ENCODE measurements at regions not wholly inside any gene's neighbourhood (a gene's known extent, or its start where the extent isn't known, plus 50 kb on each side); places are given as distances from the start of the nearest gene placed in this dataset.
"Not testable (repeated sequence)": the region's sequence is repeated elsewhere in the genome, so short reads cannot be mapped to it uniquely, and the experiment has no call there.

GRCh38 chr1:55463814-55464475 lies 248.8 kb upstream of the USP24 start:
- DNase-seq = no peak

GRCh38 chr1:55457874-55458273 lies 242.7 kb upstream of the USP24 start:
- DNase-seq = no peak

- DNase-seq = no peak
These were observed 241.8 kb upstream of the USP24 start for GRCh38 chr1:55456971-55457370.

- no peak for DNase-seq
These were observed 233.1 kb upstream of the USP24 start for GRCh38 chr1:55448261-55448660.

- DNase-seq = no peak
These were observed 232.3 kb upstream of the USP24 start for GRCh38 chr1:55447488-55447887.

- DNase-seq = no peak
These were observed 231.2 kb upstream of the USP24 start for GRCh38 chr1:55446351-55446750.

GRCh38 chr1:55445416-55445815 lies 230.3 kb upstream of the USP24 start:
- DNase-seq = no peak

- DNase-seq = no peak
These were observed 229.5 kb upstream of the USP24 start for GRCh38 chr1:55444667-55445066.

GRCh38 chr1:55443175-55443915 lies 228.2 kb upstream of the USP24 start:
- DNase-seq = peak; percentile 4

- no peak for DNase-seq
These were observed 226.3 kb upstream of the USP24 start for GRCh38 chr1:55441489-55441888.

- no peak for DNase-seq
These were observed 222.5 kb upstream of the USP24 start for GRCh38 chr1:55437692-55438091.

- not testable (repeated sequence) for DNase-seq
These were observed 215.6 kb upstream of the USP24 start for GRCh38 chr1:55430720-55431119.

- DNase-seq = not testable (repeated sequence)
These were observed 215.0 kb upstream of the USP24 start for GRCh38 chr1:55430206-55430605.

GRCh38 chr1:55428944-55429931 lies 214.1 kb upstream of the USP24 start:
- no peak for DNase-seq

GRCh38 chr1:55428231-55428630 lies 213.1 kb upstream of the USP24 start:
- no peak for DNase-seq

GRCh38 chr1:55427606-55428005 lies 212.4 kb upstream of the USP24 start:
- DNase-seq = no peak

- DNase-seq = no peak
These were observed 211.5 kb upstream of the USP24 start for GRCh38 chr1:55426619-55427018.

GRCh38 chr1:55426156-55426555 lies 211.0 kb upstream of the USP24 start:
- DNase-seq = no peak

- DNase-seq = no peak
These were observed 210.3 kb upstream of the USP24 start for GRCh38 chr1:55425310-55425930.

- DNase-seq = no peak
These were observed 208.2 kb upstream of the USP24 start for GRCh38 chr1:55423376-55423775.

- DNase-seq = no peak
These were observed 206.0 kb upstream of the USP24 start for GRCh38 chr1:55420929-55421716.

- no peak for DNase-seq
These were observed 204.9 kb upstream of the USP24 start for GRCh38 chr1:55420026-55420425.
